ENCODE measurements at regions not wholly inside any gene's neighbourhood (a gene's known extent, or its start where the extent isn't known, plus 50 kb on each side); places are given as distances from the start of the nearest gene placed in this dataset.

- Histone ChIP-seq H3K27ac (ENCODE audit: low read depth in 2 of 2, low read length in 2 of 2) (no peak overlapping the region), H3K4me1 (ENCODE audit: control insufficient read depth in 2 of 2, insufficient read depth in 2 of 2, low read length in 2 of 2) (no peaks in the 10 kb centered on the region), H3K9ac (ENCODE audit: low read depth in 1 of 2, low read length in 2 of 2) (no peak overlapping the region), H3K36me3 (ENCODE audit: control insufficient read depth in 2 of 2, insufficient read depth in 2 of 2, low read length in 2 of 2) (no peaks in the 10 kb centered on the region), H3K4me3 (ENCODE audit: low read length in 2 of 2) (no peak overlapping the region), H3K27me3 (ENCODE audit: control insufficient read depth in 2 of 2, insufficient read depth in 2 of 2, low read length in 2 of 2) (no peaks in the 10 kb centered on the region), H3K9me3 (ENCODE audit: control insufficient read depth in 2 of 2, low read length in 2 of 2) (no peaks in the 10 kb centered on the region)
Observed at GRCh38 chr1:72648465-72648864, 366.1 kb upstream of the NEGR1 start.

- Histone ChIP-seq H3K9ac (ENCODE audit: low read depth in 1 of 2, low read length in 2 of 2) (no peak overlapping the region), H3K9me3 (ENCODE audit: control insufficient read depth in 2 of 2, low read length in 2 of 2) (no peaks in the 10 kb centered on the region), H3K4me3 (ENCODE audit: low read length in 2 of 2) (no peak overlapping the region), H3K4me1 (ENCODE audit: control insufficient read depth in 2 of 2, insufficient read depth in 2 of 2, low read length in 2 of 2) (no peaks in the 10 kb centered on the region), H3K27ac (ENCODE audit: low read depth in 2 of 2, low read length in 2 of 2) (no peak overlapping the region), H3K27me3 (ENCODE audit: control insufficient read depth in 2 of 2, insufficient read depth in 2 of 2, low read length in 2 of 2) (no peaks in the 10 kb centered on the region), H3K36me3 (ENCODE audit: control insufficient read depth in 2 of 2, insufficient read depth in 2 of 2, low read length in 2 of 2) (no peaks in the 10 kb centered on the region)
Observed at GRCh38 chr1:72643142-72643541, 360.8 kb upstream of the NEGR1 start.

GRCh38 chr1:72637593-72637992 is 355.3 kb upstream of the NEGR1 start:
- Histone ChIP-seq H3K36me3 (ENCODE audit: control insufficient read depth in 2 of 2, insufficient read depth in 2 of 2, low read length in 2 of 2) (no peaks in the 10 kb centered on the region), H3K4me1 (ENCODE audit: control insufficient read depth in 2 of 2, insufficient read depth in 2 of 2, low read length in 2 of 2) (no peaks in the 10 kb centered on the region), H3K9ac (ENCODE audit: low read depth in 1 of 2, low read length in 2 of 2) (no peak overlapping the region), H3K27me3 (ENCODE audit: control insufficient read depth in 2 of 2, insufficient read depth in 2 of 2, low read length in 2 of 2) (no peaks in the 10 kb centered on the region), H3K27ac (ENCODE audit: low read depth in 2 of 2, low read length in 2 of 2) (no peak overlapping the region), H3K9me3 (ENCODE audit: control insufficient read depth in 2 of 2, low read length in 2 of 2) (no peaks in the 10 kb centered on the region), H3K4me3 (ENCODE audit: low read length in 2 of 2) (no peak overlapping the region)

GRCh38 chr1:72636631-72637030 is 354.3 kb upstream of the NEGR1 start:
- no peak overlapping the region for H3K27ac ChIP-seq (ENCODE audit: low read depth in 2 of 2, low read length in 2 of 2)
- H3K9ac ChIP-seq (ENCODE audit: low read depth in 1 of 2, low read length in 2 of 2): no peak overlapping the region
- no peaks in the 10 kb centered on the region for H3K4me1 ChIP-seq (ENCODE audit: control insufficient read depth in 2 of 2, insufficient read depth in 2 of 2, low read length in 2 of 2)
- H3K4me3 ChIP-seq (ENCODE audit: low read length in 2 of 2): no peak overlapping the region
- no peaks in the 10 kb centered on the region for H3K27me3 ChIP-seq (ENCODE audit: control insufficient read depth in 2 of 2, insufficient read depth in 2 of 2, low read length in 2 of 2)
- H3K9me3 ChIP-seq (ENCODE audit: control insufficient read depth in 2 of 2, low read length in 2 of 2): no peaks in the 10 kb centered on the region
- no peaks in the 10 kb centered on the region for H3K36me3 ChIP-seq (ENCODE audit: control insufficient read depth in 2 of 2, insufficient read depth in 2 of 2, low read length in 2 of 2)

- H3K36me3 ChIP-seq (ENCODE audit: control insufficient read depth in 2 of 2, insufficient read depth in 2 of 2, low read length in 2 of 2): no peaks in the 10 kb centered on the region
- no peak overlapping the region for H3K9ac ChIP-seq (ENCODE audit: low read depth in 1 of 2, low read length in 2 of 2)
- no peaks in the 10 kb centered on the region for H3K4me1 ChIP-seq (ENCODE audit: control insufficient read depth in 2 of 2, insufficient read depth in 2 of 2, low read length in 2 of 2)
- no peaks in the 10 kb centered on the region for H3K9me3 ChIP-seq (ENCODE audit: control insufficient read depth in 2 of 2, low read length in 2 of 2)
- no peak overlapping the region for H3K4me3 ChIP-seq (ENCODE audit: low read length in 2 of 2)
- H3K27ac ChIP-seq (ENCODE audit: low read depth in 2 of 2, low read length in 2 of 2): no peak overlapping the region
- no peaks in the 10 kb centered on the region for H3K27me3 ChIP-seq (ENCODE audit: control insufficient read depth in 2 of 2, insufficient read depth in 2 of 2, low read length in 2 of 2)
Observed at GRCh38 chr1:72635719-72636118, 353.4 kb upstream of the NEGR1 start.

- no peak overlapping the region for H3K9ac ChIP-seq (ENCODE audit: low read depth in 1 of 2, low read length in 2 of 2)
- no peaks in the 10 kb centered on the region for H3K36me3 ChIP-seq (ENCODE audit: control insufficient read depth in 2 of 2, insufficient read depth in 2 of 2, low read length in 2 of 2)
- H3K4me3 ChIP-seq (ENCODE audit: low read length in 2 of 2): no peak overlapping the region
- no peaks in the 10 kb centered on the region for H3K9me3 ChIP-seq (ENCODE audit: control insufficient read depth in 2 of 2, low read length in 2 of 2)
- no peak overlapping the region for H3K27ac ChIP-seq (ENCODE audit: low read depth in 2 of 2, low read length in 2 of 2)
- H3K27me3 ChIP-seq (ENCODE audit: control insufficient read depth in 2 of 2, insufficient read depth in 2 of 2, low read length in 2 of 2): no peaks in the 10 kb centered on the region
- H3K4me1 ChIP-seq (ENCODE audit: control insufficient read depth in 2 of 2, insufficient read depth in 2 of 2, low read length in 2 of 2): no peaks in the 10 kb centered on the region
Observed at GRCh38 chr1:72634946-72635345, 352.6 kb upstream of the NEGR1 start.

- no peak overlapping the region for H3K27ac ChIP-seq (ENCODE audit: low read depth in 2 of 2, low read length in 2 of 2)
- no peaks in the 10 kb centered on the region for H3K9me3 ChIP-seq (ENCODE audit: control insufficient read depth in 2 of 2, low read length in 2 of 2)
- H3K9ac ChIP-seq (ENCODE audit: low read depth in 1 of 2, low read length in 2 of 2): no peak overlapping the region
- H3K4me3 ChIP-seq (ENCODE audit: low read length in 2 of 2): no peak overlapping the region
- H3K36me3 ChIP-seq (ENCODE audit: control insufficient read depth in 2 of 2, insufficient read depth in 2 of 2, low read length in 2 of 2): no peaks in the 10 kb centered on the region
- H3K4me1 ChIP-seq (ENCODE audit: control insufficient read depth in 2 of 2, insufficient read depth in 2 of 2, low read length in 2 of 2): no peaks in the 10 kb centered on the region
- no peaks in the 10 kb centered on the region for H3K27me3 ChIP-seq (ENCODE audit: control insufficient read depth in 2 of 2, insufficient read depth in 2 of 2, low read length in 2 of 2)
Observed at GRCh38 chr1:72631449-72631848, 349.1 kb upstream of the NEGR1 start.

- H3K9me3 ChIP-seq (ENCODE audit: control insufficient read depth in 2 of 2, low read length in 2 of 2): no peaks in the 10 kb centered on the region
- no peaks in the 10 kb centered on the region for H3K27me3 ChIP-seq (ENCODE audit: control insufficient read depth in 2 of 2, insufficient read depth in 2 of 2, low read length in 2 of 2)
- peak overlapping the region; percentile 43 to 51 for H3K4me3 ChIP-seq (ENCODE audit: low read length in 2 of 2)
- no peaks in the 10 kb centered on the region for H3K4me1 ChIP-seq (ENCODE audit: control insufficient read depth in 2 of 2, insufficient read depth in 2 of 2, low read length in 2 of 2)
- H3K27ac ChIP-seq (ENCODE audit: low read depth in 2 of 2, low read length in 2 of 2): no peak overlapping the region
- no peak overlapping the region for H3K9ac ChIP-seq (ENCODE audit: low read depth in 1 of 2, low read length in 2 of 2)
- H3K36me3 ChIP-seq (ENCODE audit: control insufficient read depth in 2 of 2, insufficient read depth in 2 of 2, low read length in 2 of 2): no peaks in the 10 kb centered on the region
Observed at GRCh38 chr1:72623299-72623708, 341.0 kb upstream of the NEGR1 start.

GRCh38 chr1:72620453-72620852 is 338.1 kb upstream of the NEGR1 start:
- Histone ChIP-seq H3K27me3 (ENCODE audit: control insufficient read depth in 2 of 2, insufficient read depth in 2 of 2, low read length in 2 of 2) (no peaks in the 10 kb centered on the region), H3K4me3 (ENCODE audit: low read length in 2 of 2) (no peak overlapping the region), H3K4me1 (ENCODE audit: control insufficient read depth in 2 of 2, insufficient read depth in 2 of 2, low read length in 2 of 2) (no peaks in the 10 kb centered on the region), H3K36me3 (ENCODE audit: control insufficient read depth in 2 of 2, insufficient read depth in 2 of 2, low read length in 2 of 2) (no peaks in the 10 kb centered on the region), H3K9me3 (ENCODE audit: control insufficient read depth in 2 of 2, low read length in 2 of 2) (no peaks in the 10 kb centered on the region), H3K9ac (ENCODE audit: low read depth in 1 of 2, low read length in 2 of 2) (no peak overlapping the region), H3K27ac (ENCODE audit: low read depth in 2 of 2, low read length in 2 of 2) (no peak overlapping the region)

GRCh38 chr1:72606216-72606810 is 324.0 kb upstream of the NEGR1 start:
- no peaks in the 10 kb centered on the region for H3K36me3 ChIP-seq (ENCODE audit: control insufficient read depth in 2 of 2, insufficient read depth in 2 of 2, low read length in 2 of 2)
- H3K4me1 ChIP-seq (ENCODE audit: control insufficient read depth in 2 of 2, insufficient read depth in 2 of 2, low read length in 2 of 2): no peaks in the 10 kb centered on the region
- H3K4me3 ChIP-seq (ENCODE audit: low read length in 2 of 2): no peak overlapping the region
- H3K27me3 ChIP-seq (ENCODE audit: control insufficient read depth in 2 of 2, insufficient read depth in 2 of 2, low read length in 2 of 2): no peaks in the 10 kb centered on the region
- no peaks in the 10 kb centered on the region for H3K9me3 ChIP-seq (ENCODE audit: control insufficient read depth in 2 of 2, low read length in 2 of 2)
- no peak overlapping the region for H3K9ac ChIP-seq (ENCODE audit: low read depth in 1 of 2, low read length in 2 of 2)
- H3K27ac ChIP-seq (ENCODE audit: low read depth in 2 of 2, low read length in 2 of 2): no peak overlapping the region

Data from mucosa of rectum (tissue), 2 donors.